T1000 (cell line): ENCODE measurements at regions not wholly inside any gene's neighbourhood (a gene's known extent, or its start where the extent isn't known, plus 50 kb on each side); places are given as distances from the start of the nearest gene placed in this dataset.

ENCODE experiments used
- DNase-seq: peaks from one replicate; lab custom pipeline; 2025; ENCODE audit warnings: mixed read lengths; lab: John Stamatoyannopoulos, UW

DNA sequence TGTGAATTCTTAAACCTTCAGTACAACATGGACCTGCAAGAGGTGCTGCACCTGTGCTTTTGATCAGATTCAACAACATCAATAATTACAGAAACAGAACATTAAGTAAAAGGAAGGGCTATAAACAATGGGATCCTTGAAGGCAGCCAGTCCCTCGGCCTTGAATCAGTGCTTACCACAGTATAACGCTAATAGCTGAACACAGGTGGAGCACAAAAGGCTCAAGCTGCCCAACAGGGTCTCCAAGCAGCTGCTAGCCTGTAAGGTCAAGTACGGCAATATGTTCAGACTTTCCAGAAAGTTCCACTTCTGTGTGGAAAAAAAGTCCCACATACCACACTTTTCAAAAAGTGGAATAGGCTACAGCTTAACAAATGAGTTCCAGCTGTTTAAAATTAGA lies 61.9 kb upstream of the ITGA1 start:
- no peak for DNase-seq

DNA sequence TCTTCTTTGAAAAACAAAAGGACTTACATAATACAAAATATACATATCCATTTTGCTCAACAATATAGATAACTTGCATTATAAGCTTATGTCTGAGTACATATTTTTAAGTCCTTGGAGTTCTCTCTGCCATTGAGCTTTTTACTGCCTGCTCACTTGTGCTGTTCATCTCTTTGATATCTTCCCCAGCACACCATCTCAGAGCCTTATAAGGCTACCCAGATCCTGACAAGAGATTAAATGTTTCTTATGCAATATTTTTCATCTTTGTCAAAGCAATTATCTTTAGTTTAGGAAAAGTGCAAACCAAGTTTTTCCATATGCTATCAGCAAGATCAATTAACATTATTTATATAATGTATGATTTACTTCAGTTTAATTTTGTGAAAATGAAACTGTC lies 60.7 kb upstream of the ITGA1 start:
- no peak for DNase-seq

DNA sequence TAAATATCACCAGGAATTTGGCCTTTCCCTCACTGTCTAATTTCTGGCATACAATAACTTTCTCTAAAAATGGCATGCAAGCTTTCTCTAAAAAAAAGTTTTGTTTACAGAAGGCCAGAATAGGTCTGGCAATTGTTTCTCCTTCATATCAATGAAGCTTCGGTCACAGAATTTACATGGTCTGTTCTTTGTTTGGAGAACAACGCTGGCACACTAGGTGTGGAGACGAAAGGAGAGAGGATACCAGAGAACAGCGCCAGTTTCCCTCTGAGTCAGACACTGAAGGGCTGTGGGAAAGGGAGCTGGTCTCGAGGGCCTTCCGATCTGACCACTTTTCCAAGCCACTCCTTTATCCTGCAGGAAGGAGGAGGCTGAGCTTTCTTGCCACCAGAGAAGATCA lies 60.1 kb upstream of the ITGA1 start:
- DNase-seq = no peak

DNA sequence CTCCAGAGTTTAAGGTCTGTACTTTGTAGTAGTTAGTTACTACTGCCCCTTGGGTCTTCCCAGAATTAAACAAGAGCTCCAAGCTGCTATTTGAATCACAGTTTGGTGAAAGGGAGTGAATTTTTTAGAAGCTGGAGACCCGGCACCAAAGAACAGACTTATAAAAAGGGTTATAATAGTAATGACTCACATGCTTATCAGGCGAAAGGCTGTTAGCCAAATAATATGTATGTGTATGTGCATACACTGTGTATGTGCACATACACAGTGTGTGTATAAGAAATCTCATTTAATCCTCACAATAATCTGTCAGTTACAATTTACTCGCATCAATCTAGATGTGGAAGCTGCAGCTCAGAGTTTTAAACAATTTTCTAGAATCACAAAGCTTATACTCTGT lies 59.5 kb upstream of the ITGA1 start:
- DNase-seq = no peak

DNA sequence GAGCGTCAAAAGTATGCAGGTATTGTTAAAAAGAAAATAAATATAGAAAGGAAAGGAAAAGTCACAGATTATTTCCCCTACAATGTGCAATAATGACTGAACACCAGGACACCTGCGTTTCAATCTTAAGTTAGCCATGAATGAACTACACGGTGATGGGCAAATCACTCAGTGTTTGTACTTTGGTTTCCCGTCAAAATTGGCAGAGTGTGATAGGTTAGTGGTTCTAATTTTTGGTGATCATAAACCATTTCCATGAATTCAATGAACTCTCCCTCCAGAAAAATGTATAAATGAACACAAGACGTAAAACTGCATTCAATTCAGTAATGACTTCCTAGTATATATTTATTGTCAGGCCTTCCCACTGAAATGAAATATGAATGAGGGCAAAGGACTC lies 59.0 kb upstream of the ITGA1 start:
- no peak for DNase-seq

DNA sequence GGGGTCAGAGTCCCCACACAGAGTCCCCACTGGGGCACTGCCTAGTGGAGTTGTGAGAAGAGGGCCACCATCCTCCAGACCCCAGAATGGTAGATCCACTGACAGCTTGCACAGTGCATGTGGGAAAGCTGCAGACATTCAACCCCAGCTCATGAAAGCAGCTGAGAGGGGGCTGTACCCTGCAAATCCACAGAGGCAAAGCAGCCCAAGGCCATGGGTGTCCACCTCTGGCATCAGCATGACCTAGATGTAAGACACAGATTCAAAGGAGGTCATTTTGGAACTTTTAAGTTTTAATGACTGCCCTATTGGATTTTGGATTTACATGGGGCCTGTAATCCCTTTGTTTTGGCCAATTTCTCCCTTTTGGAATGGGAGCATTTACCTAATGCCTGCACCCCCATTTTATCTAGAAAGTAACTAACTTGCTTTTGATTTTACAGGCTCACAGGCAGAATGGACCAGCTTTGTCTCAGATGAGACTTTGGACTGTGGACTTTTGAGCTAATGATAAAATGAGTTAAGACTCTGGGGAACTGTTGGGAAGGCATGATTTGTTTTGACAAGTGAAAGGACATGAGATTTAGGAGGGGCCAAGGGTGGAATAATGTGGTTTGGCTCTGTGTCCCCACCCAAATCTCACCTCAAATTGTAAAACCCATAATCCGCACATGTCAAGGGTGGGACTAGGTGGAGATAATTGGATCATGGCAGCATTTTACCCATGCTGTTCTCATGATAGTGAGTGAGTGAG lies 56.3 kb upstream of the ITGA1 start:
- no peak for DNase-seq

DNA sequence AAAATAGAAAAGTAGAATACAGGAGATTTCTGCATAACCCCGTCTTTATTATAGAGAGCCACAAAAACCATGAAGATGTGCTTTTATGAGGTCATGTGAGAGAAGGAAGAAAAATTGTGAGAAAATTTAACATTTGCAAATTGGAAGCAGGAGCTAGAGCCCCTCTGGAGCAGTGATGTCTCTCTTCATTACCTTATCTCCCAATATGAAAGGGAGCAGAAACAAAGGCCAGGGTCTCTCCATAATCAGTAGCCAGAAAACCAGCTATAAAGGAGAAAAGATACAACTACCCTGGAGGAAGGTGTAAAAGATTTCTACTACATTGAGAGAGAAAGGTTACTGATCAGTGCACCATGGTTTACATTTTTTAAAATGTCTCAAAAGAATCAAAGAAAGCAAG lies 53.2 kb upstream of the ITGA1 start:
- no peak for DNase-seq

DNA sequence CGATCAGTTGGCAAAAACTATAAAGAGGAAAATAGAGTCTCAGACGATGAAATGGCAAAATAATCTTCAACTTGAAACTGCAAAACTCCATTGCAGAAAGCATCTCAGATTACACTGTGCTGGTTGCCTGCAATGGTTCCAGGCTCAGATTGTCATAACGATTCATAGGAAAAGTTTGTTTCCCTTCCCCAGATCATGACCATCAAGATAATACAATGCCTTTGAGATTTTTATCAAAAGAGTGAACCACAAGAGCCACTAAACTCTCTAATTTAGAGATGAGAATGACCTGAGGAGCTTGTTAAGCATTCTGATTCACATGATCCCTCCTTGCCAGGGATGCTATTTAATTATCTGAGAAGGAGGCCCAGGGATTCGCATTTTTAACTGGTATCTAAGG lies 52.6 kb upstream of the ITGA1 start:
- no peak for DNase-seq
